HG02970 (cell line): ENCODE measurements at regions not wholly inside any gene's neighbourhood (a gene's known extent, or its start where the extent isn't known, plus 50 kb on each side); places are given as distances from the start of the nearest gene placed in this dataset.
"Not testable (repeated sequence)": the region's sequence is repeated elsewhere in the genome, so short reads cannot be mapped to it uniquely, and the experiment has no call there.

Experiments used
- ATAC-seq: cut with Tn5 transposase; IDR thresholded peaks from one replicate; pipeline ENCODE4 v1.9.1; 2021; ENCODE audit warnings: mild to moderate bottlenecking, moderate library complexity, moderate number of reproducible peaks; ENCODE audit not compliant: unreplicated experiment, low FRiP score

DNA sequence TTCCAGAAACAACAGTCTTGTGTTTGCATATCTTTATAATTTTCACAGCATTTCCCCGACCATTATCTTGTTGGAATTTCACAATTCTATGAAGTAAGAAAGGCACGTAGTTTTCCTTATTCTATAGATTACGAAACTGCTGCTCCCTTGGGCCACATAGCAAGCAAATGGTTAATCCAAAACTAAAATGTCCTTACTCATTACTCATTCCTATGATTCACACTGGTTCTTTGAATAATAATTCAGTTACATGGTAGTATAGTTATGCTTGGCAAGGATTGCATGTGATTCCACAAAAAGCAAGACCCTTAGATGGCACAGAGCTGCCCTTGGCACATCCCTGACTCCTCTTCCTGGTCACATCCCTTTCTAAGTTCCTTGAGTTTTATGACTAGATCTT, 51.2 kb downstream of the OR13H1 start:
- ATAC-seq: no peak

DNA sequence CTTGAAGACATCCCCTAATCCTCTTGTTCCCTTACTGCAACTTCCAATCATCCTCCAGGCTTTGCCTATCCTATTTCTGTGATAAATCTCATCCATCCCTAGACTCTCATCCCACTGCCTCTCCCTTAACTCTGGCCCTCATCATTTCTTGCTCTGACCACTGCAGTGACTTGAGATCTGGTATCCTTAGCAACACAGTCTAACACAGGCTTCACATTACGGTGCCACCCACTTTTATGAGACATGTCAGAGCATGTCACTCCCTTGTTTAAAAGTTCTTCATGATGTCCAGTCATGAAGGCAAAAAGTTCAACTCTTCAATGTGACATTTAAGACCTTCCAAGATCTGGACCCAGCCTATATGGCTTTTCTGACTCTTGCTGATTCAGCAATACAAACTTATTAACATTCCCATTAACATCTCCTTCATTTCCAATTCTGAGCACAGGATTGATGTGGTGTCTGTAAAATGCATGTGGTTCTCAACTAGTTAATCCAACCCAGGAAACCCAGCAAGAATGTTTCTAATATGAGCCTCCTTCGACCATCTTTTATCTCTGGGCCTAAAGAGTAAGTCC, 64.0 kb downstream of the OR13H1 start:
- no peak for ATAC-seq

DNA sequence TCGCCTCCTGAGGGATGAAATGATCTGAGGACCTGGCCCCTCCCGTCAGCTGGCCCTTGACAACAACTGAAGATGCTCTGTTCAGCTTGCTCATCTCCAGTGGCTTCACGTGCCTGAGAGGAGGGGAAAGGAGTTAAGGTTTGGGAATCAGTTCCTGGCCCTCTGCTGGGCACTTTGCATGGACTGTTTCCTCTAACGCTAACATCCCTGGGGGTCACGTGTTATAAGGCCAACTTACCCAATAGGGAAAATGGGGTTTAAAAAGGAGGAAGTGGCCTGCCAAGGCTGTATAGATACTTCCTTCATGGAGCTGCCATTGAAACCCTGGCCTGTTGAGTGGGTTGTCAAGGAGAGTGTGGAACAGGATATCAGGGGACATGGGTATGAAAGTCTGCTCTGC, 65.6 kb downstream of the OR13H1 start:
- no peak for ATAC-seq

DNA sequence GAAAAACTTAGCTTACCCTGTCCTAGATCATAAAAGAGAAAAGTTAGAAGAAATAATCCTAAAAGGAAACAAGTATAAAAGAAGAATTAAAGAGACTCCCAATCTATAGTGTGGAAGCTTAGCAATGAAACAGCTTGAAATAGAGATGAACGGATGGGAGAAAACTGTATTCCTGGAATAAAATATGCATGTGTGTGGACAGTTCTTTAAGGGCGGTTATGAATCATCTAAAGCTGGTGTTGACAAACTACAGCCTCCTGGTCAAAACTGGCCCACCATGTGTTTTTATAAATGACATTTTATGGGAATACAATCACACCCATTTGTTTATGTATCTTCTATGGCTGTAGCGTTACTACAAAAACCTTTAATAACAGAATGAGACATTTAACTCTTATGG, 69.4 kb downstream of the OR13H1 start:
- no peak for ATAC-seq

DNA sequence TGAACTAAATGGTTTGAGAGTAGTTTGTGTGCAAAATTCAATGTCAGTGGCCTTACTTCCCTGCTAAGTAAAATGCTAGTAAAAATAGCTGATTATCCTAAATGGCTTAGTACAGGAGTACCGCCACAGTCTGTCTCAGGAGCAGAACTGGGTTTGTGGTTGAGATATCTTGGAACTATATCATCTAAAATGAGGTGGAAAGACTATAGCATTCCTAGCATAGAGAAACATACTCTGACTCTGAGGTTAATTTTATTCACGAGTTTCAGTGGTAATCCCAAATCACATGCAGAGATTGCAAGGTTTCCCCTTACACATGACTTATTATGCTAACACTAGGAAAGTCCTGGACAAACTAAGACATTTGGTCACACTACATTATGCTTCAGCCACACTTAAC, 70.4 kb downstream of the OR13H1 start:
- ATAC-seq: no peak

DNA sequence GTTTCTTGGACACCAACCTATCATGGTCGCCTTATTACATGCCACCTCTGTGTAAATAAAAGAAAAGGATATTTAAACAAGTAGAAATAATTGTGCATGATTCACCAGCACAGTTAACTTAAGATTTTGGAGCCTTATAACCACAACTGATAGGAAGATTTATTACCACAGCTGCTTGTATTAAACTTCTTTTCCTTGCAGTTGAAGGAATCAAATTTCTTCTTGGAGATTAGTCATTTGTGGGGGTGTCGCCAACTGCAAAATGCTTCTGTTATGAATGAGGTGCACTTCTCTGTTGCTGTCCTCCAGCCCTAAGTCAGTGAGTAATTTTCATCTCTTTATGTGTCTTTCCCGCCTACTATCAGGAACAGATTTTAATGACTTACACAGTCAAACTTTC, 73.3 kb downstream of the OR13H1 start:
- no peak for ATAC-seq

DNA sequence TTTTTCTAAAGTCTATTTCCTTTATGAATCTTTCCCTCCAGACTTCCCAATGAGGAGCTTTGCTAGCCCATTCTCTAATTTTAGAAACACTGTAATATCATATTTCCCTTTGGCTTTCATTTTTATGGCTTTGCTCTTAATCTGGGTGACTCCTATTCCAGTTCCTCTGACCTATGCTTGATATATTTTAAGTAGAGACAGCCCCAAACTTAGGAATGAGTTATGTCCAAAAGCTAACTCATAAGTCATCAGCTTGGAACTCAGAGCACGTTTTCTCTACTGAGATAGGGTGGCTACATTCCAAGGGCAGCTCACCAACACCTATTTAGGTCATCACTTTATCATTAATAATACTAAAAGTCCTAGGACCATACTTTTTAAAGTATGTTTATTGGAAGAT, 77.8 kb downstream of the OR13H1 start:
- no peak for ATAC-seq

DNA sequence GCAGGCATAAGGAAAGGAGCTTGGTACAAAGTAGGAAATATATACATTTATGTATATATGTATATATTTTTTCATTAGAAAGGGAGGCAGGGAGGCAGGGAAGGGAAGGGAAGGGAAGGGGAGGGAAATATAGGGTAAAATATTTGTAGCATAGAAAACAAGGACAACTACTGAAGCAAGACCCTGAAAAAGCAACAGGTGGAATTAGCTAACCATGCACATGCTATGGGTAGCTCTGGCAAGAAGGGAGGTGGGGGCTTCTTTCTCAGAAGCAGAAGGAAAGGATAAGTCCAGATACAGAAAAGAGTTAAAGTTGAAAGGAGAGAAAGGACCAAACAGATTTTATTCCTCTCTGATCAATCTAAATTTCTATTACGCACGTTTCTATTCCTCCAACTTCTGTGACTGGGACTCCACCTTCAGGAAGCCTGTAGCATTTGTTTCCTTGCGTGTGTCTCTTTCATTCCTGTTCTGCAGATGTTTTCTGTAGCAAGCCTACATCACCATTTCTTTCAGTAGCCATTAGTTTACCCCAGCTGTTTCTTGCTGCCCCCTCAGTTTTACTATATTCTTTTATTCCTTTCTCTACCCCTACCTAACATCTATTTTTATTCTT, 82.9 kb downstream of the OR13H1 start:
- no peak for ATAC-seq

DNA sequence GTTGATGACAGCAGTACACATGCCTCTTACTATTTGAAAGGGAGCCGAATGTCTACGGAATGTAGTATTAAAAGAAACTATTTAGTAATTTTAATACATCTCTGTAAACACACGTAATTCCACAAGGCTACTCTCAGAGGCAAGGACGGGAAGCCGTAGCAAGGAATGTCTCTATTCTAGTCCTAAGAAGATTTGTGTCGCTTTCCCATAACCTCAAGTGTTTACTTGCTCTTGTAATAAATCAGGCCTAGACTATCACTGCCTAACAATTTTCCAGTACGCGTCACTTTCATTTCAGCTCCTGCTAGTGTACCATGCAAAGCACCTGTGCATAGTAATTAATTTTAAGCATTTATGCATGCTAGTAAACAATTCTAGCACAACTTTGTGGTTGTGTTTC, 86.7 kb downstream of the OR13H1 start:
- no peak for ATAC-seq

DNA sequence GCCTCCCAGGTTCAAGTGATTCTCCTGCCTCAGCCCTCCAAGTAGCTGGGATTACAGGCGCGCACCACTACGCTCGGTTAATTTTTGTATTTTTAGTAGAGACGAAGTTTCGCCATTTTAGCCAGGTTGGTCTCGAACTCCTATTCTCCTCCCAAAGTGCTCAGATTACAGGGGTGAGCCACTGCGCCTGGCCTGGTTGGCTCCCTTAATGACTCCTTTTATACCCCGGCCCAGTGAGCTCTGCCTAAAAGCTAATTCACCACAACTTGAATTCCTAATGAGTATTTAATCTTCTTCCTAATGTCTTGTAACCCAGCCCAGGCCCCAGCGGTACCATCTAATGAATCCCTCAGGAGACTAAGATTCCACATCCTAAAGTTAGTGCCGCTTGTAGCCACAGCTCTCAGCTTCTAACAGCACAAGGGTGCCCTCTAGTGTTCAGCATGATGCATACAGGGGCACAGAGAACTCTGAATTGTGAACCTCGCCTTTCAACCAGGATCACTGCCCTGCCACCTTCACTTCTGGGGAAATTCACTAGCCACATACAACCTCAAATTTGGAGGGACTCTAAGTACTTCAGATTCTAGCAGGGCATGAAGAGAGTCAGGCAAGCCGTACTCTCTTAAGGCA, 89.5 kb downstream of the OR13H1 start:
- peak; percentile 64 for ATAC-seq

DNA sequence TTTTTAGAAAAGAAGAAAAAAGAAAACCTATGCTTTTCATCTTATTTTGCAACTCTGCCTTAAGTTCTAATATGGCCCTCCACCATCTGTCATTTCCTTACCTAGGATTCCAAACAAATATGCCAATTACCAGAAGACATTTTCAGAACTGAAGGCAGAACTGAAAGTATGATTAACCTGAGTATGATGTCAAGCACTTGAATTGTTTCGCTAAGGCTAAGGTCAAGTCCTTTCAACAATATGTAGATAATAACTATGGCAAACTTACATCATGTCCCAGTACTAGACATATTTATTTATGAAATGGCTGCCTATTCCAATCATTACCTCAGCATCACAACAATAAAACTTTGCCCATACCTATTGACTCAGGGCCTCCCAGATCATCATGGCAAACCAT, 91.0 kb downstream of the OR13H1 start:
- no peak for ATAC-seq

DNA sequence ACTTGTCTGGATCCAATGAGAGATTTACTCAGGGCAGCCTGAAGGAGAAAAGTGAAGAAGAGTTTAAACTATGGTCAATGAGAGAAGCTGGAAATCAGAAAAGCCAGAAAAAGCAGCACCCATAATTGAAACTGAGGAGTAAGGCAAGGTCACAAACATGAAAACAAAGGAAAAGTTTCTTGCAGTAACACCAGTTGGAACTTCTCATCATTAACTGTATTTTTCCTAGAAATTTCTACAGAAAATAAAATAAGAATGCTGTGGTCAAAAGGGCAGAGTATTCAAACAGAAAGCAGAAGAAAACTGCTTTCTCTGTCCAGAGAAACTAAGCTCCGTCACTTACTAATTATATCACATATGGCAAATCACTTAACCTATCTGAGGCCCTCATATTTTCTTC, 102.2 kb downstream of the OR13H1 start:
- ATAC-seq: no peak

DNA sequence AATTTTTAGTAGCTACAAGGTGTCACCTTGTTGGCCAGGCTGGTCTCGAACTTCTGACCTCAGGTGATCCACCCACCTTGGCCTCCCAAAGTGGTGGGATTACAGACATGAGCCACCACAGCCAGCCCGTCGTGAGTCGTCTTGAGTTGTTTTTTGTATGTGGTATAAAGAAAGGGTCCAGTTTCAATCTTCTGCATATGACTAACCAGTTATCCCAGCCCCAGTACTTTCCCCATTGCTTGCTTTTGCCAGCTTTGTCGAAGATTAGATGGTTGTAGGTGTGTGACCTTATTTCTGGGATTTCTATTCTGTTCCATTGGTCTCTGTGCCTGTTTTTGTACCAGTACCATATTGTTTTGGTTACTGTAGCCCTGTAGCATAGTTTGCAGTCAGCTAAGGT, 105.9 kb downstream of the OR13H1 start:
- ATAC-seq: no peak

DNA sequence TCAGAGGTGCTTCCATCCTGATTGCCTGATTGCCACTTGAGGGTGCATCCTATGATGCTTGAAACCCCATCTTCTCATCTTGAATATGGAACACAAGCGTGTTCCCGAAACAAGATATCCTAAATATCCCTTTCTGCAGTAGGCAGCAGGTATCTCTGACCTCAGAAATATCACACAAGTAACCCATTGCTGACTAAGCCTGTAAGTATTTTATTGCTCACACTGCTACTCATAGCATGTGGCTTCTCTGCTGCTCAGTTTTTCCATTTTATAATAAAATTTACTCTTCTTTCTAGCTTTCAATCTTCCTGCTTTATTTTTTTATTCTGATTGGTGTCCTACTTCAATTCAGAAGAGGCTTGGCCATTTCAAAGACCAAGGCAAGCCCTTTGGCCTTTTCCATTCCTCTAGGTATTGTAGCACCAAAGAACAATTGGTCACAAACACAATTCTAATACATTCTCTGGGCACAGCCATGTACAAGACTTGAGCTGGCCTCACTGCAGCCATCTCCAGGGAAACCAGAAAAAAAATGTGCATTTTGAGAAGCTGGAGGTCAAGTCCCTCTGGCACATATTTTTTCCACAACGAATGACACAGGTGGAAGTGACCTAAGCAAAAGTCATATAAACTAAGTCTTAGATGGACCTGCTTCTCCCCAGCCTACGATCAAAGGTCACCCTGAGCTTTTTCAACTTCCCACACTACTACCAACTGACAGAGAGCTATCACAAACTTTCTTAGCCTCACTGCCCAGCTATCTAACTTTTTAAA, 107.0 kb downstream of the OR13H1 start:
- no peak for ATAC-seq

DNA sequence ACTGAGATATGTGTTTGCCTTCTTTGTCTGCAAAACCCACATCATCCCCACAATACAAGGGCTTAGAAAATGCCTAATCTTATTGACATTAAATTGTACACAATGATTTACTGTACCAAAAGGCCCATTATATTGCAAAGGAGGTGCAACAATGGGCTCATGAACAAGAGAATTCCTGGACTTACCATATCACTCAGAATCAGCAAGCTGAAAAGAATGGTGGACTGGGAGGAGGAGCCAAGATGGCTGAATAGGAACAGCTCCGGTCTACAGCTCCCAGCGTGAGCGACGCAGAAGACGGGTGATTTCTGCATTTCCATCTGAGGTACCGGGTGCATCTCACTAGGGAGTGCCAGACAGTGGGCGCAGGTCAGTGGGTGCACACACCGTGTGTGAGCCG, 119.9 kb downstream of the OR13H1 start:
- not testable (repeated sequence) for ATAC-seq

DNA sequence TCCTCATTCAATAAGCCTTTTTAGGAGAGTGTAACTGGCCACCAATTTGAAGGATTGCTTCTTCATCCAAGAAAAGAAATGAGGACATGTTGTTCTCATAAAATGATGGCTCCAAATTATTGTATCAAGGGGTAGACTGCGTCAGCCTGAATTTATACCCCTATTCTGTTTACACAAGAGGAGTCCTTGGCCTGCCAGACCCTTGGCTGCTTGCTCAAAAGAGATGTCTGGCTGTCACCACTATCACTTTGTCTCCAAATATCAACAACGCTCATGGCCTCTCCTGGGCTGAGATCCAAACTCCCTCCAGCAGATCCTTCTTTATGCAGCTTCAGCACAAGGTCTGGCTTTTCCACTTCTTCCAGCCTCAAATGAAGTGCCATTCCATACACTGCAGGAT, 127.9 kb downstream of the OR13H1 start:
- no peak for ATAC-seq

DNA sequence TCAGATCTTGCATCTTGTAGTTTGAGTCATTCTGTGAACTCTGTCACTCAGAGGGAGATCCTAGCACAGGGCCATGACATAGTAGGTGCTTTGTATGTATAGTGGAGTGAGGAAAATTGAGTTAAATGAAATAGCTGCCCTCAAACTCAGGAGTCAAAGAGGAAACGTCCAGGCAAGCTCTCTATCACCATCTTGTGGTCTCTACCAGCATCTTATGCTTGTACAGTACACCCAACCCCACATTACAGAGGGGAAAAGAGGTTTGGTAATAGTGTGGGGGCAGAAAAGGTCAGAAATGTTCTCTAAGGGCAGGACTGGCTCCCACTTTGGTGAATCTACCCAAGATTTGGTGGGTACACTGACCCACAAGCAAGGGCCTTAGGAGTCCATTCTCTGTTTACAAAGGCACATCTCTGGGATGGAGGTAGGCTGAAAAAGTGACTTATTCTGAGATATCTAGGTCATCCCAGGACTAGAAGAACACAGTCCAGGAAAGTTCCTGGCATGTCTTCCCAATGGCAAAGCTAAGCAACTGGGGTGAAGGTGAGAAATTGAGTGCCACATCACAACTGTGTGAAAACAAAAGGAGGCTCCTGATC, 131.8 kb downstream of the OR13H1 start:
- no peak for ATAC-seq

DNA sequence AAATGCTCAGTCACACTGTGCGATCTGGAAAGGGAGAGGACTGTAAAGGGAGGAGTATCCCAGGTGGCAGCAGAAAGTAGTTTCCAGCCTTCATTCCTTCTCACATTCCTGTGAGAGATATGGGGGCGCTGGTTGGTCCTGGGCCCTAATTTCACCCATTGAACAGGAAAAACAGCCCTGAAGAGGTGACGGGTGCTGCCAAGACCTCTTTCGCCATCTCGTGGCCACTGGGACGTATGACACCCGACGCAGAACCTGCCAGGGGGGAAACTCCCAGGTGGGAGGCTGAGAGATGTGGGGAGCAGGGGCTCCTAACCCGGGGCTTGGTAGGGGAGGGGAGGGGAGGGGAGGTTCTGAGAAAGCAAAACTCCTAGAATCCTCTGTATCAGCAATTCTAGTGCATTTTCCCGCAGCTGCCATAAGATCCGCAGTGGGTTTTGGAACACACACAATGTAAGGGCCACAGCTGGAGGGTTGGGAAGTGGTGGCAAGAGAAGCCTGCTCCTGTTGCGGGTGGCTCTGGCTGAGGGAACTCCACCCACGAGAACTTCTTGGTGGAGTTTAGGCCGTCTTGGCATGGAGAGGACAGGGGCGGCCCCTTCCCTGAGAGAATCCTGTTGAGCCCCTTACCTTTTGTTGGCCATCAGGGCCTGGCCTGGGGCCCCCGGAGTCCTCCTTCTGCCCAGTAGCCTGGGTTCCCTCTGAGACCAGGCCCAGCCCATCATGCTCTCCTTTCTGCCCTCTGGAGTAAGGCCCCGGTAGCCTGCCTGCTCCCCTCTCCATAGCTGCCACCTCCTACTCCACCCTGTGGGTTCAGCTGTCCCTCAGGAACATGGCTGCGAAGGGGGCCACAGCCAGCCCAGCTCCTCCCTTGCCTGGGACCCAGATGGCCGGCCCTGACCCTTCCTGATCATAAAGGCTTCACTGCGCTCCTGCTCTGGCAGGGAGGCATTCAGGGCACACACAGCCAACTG, 134.1 kb downstream of the OR13H1 start:
- ATAC-seq: no peak

DNA sequence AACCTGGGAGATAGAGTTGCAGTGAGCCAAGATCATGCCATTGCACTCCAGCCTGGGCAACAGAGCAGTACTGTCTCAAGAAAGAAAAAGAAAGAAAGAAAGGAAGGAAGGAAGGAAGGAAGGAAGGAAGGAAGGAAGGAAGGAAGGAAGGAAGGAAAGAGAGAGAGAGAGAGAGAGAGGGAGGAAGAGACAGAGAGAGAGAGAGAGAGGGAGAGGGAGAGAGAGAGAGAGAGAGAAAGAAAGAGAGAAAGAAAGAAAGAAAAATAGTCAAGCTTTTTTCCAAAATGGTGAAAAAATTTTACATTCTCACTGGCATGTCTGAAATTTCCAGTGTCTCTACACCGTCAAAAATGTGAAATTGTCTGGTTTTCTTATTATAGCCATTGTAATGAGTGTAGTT, 138.9 kb downstream of the OR13H1 start:
- not testable (repeated sequence) for ATAC-seq

DNA sequence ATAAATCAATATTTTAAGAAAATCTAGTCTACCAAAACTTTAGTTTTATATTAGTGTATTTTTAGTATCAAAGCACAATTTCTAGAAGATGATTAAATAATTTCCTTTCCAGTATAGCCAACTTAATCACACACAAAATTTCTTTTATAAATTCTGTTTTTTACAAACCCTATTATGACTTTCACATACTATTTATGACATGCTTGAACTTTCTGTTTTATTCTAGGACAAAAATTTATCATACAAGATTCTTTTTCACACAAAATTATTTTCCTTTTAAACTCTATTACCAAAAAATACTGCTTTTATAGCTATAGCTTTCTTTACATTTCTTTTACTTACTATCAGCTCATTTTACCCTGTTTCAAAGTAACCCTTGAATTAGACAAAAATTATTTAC, 149.5 kb downstream of the OR13H1 start:
- ATAC-seq: no peak
